ENCODE measurements at regions not wholly inside any gene's neighbourhood (a gene's known extent, or its start where the extent isn't known, plus 50 kb on each side); places are given as distances from the start of the nearest gene placed in this dataset.

- H3K27ac ChIP-seq, result no peak overlapping the region
- TF ChIP-seq ZFX (IDR thresholded peaks at IDR 0.05) (no peak), CTCF (conservative IDR thresholded peaks at IDR 0.05) (no peak)
Measured at GRCh38 chr11:122368796-122369195, 252.8 kb upstream of the BLID start.

- H3K27ac ChIP-seq, result no peak overlapping the region
- TF ChIP-seq ZFX (IDR thresholded peaks at IDR 0.05), result no peak
- no peak for TF ChIP-seq CTCF (conservative IDR thresholded peaks at IDR 0.05)
Measured at GRCh38 chr11:122367809-122368231, 251.8 kb upstream of the BLID start.

- TF ChIP-seq CTCF (conservative IDR thresholded peaks at IDR 0.05) (no peak), ZFX (IDR thresholded peaks at IDR 0.05) (no peak)
- H3K27ac ChIP-seq, result no peak overlapping the region
Measured at GRCh38 chr11:122365610-122366360, 249.8 kb upstream of the BLID start.

- TF ChIP-seq ZFX (IDR thresholded peaks at IDR 0.05) (no peak), CTCF (conservative IDR thresholded peaks at IDR 0.05) (no peak)
- no peak overlapping the region for H3K27ac ChIP-seq
Measured at GRCh38 chr11:122363296-122363695, 247.3 kb upstream of the BLID start.

DNA sequence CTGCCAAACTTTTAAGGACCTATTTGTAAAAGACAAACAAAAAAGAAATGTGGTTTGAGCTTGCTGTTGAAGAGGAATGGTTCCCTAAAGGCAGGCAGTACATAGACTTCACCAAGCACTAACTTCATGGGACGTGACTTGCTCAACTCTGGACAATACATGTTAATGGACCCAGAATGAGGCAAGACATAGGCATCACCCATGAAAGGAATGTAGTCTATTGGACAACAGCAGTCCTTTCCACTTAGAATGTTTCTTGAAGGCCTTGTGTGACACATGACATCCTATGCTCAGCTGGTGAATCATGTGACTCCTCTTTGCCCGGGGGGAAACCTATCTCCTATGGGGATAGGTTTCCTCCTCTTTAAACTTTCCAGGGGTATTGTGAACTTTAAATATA is 246.4 kb upstream of the BLID start:
- H3K27ac ChIP-seq, result no peak overlapping the region
- TF ChIP-seq ZFX (IDR thresholded peaks at IDR 0.05) (no peak), CTCF (conservative IDR thresholded peaks at IDR 0.05) (no peak)

DNA sequence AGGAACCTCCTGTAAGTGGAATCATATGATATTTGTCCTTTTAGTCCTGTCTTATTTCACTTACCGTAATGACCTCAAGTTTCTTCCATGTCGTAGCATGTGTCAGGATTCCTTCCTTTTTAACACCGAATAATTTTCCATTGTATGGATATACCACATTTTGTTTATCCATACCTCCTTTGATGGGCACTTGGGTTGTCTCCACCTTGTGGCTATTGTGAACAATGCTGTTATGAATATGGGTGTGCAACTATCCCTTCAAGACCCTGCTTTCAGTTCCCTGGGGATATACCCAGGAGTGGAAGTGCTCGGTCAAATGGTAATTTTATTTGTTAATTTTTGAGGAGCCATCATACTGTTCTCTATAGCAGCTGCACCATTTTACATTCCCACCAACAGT is 244.9 kb upstream of the BLID start:
- H3K27ac ChIP-seq, result no peak overlapping the region
- TF ChIP-seq CTCF (conservative IDR thresholded peaks at IDR 0.05) (peak; percentile 49), ZFX (IDR thresholded peaks at IDR 0.05) (no peak)

GRCh38 chr11:122359081-122359571 is 243.1 kb upstream of the BLID start:
- TF ChIP-seq ZFX (IDR thresholded peaks at IDR 0.05) (no peak), CTCF (conservative IDR thresholded peaks at IDR 0.05) (no peak)
- no peak overlapping the region for H3K27ac ChIP-seq

Measured in C4-2B (cell line).